ENCODE measurements at regions not wholly inside any gene's neighbourhood (a gene's known extent, or its start where the extent isn't known, plus 50 kb on each side); places are given as distances from the start of the nearest gene placed in this dataset.
"Not testable (repeated sequence)": the region's sequence is repeated elsewhere in the genome, so short reads cannot be mapped to it uniquely, and the experiment has no call there.

DNA sequence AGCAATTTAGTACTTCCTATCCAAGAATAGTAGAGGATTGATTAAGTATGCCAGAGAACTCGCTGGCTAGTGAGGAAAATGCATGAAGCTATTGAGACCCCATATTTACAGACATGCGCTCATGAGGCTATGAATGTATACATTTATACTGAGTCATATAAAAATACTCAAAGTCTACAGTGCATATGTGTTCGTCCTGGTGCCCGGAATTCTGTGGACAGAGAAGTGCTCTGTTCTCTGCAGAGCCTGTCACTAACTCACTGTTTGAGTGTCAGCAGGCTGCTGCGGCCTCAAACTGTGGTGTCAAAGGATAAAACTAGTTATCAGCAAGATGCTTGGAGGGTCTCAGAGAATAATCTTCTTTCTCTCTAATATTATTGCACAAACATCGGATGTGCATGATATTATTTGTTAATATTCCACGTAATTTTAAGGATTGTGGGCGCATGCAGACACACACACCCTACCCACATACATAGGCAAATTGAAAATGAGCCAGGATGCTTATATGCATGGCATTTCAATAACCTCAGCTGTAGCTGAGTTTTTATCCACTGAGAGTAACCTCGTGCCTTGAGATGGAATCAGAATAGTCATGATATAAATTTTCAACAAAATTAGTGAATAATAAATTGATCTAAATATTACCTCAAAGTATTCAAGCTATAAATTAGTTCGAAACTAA lies 50.0 kb upstream of the TSC22D2 start:
- no peak for DNase-seq (ENCODE audit: low read depth in 2 of 3, low spot score in 2 of 3)

DNA sequence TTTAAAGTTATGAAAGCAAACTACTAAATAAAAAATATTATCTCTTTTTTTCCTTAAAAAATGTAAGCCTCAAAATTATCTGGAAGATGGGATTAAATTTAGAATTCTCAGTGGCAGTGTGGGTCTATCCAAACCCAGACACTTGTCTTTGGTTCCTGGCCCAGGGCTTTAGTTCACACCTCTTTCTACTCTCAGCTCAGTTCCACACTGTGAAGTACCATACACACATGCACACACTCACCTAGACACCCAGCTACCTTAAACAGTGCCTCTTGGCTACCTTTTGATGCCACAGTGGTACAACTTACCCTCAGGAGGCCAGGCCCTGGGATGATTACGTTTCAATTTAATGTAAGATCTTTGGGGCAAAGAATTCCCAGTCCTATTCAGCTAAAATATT lies 51.0 kb upstream of the TSC22D2 start:
- no peak for DNase-seq (ENCODE audit: low read depth in 2 of 3, low spot score in 2 of 3)

GRCh38 chr3:150355574-150355973 lies 52.5 kb upstream of the TSC22D2 start:
- DNase-seq (ENCODE audit: low read depth in 2 of 3, low spot score in 2 of 3), result no peak

DNA sequence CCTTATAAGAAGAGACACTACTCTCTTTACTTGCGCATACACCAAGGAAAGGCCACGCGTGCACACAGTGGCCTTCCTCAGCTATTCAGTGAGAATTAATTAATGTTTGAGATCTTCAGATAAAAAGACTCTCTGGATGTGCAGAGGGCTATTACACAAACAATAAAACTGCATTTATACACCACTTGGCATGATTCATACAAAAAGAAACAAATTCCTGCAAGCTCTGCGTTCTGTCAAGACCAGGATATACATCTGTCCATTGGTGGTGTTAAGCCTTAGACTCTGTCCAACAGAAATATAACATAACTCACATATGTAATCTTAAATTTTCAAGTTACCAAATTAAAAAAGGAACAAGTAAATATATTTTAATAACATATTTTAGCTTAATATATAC lies 55.2 kb upstream of the TSC22D2 start:
- no peak for DNase-seq (ENCODE audit: low read depth in 2 of 3, low spot score in 2 of 3)

DNA sequence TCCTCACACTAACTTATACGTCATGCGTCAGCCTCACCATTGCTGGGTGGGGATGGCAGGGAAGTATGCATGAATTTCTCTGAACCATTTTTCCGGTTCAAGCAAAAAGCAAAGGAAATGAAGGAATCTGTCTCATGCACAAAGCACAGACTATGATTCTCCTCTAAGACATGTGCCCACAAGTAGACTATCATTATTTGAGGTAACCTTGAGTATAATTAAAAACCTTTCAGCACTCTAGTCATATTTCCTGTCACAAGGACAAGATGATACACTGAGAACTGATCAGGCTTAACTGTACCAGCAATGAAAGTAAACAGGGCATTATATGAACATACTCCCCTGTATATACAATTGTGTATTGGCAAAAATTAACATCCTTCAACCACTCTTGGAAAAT lies 56.7 kb upstream of the TSC22D2 start:
- DNase-seq (ENCODE audit: low read depth in 2 of 3, low spot score in 2 of 3), result no peak

DNA sequence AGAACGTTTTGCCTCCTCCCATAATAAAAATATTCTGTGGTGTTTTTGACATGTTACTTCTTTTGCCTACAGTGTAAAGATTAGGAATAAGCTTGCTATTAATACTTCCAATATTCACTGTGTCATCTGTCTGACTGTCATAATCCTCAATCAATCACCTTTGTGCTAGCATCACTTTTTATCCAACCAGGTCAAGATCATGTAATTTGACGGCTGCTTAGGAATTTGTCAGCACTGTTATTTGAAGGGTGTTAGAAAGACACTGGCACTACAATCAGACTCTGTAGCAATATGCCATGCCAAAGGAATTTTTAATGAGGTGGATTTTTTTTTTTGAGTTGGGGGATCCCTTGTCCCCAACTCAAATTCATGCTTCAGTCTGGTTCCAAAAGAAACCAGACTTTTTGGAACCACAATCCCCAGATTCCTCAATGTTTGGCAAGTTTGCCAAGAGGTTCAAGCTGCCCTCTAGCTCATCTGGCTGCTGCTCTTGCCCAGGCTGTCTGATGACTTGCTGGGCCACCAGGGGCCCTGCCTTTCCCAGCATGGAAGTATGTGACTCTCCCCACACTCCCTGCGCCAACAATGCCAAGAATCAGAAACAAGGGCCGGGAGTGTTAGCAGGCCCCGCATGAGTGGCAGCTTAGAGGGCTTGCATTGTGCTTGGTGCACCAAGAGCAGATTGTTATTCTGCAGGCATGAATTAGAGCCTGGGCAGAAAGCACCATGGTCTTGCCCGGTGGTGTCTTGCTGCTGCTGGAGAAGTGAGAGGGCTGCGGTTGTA lies 58.6 kb upstream of the TSC22D2 start:
- no peak for DNase-seq (ENCODE audit: low read depth in 2 of 3, low spot score in 2 of 3)

DNA sequence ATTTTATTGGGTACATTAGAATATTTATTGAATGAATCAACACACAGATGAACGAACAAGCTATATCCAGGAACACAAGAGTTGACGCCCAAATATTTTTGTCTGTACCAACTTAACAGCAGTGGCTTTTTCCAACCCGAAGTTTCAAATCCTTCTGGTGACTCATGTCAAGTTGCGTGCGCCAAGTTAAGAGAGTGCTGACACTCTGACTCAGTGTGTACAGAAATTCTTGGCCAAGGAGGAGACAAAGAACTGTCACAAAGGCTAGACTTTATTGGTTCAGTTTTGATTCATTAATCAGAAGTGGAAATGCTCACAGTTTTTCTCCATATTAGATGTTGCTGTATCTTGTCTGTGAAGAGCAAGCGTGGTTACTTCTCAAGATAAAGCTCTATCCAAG lies 59.6 kb upstream of the TSC22D2 start:
- no peak for DNase-seq (ENCODE audit: low read depth in 2 of 3, low spot score in 2 of 3)

GRCh38 chr3:150346981-150347863 lies 60.9 kb upstream of the TSC22D2 start:
- DNase-seq (ENCODE audit: low read depth in 2 of 3, low spot score in 2 of 3), result no peak

- DNase-seq (ENCODE audit: low read depth in 2 of 3, low spot score in 2 of 3), result no peak
Measured at GRCh38 chr3:150346266-150346665, 61.8 kb upstream of the TSC22D2 start.

DNA sequence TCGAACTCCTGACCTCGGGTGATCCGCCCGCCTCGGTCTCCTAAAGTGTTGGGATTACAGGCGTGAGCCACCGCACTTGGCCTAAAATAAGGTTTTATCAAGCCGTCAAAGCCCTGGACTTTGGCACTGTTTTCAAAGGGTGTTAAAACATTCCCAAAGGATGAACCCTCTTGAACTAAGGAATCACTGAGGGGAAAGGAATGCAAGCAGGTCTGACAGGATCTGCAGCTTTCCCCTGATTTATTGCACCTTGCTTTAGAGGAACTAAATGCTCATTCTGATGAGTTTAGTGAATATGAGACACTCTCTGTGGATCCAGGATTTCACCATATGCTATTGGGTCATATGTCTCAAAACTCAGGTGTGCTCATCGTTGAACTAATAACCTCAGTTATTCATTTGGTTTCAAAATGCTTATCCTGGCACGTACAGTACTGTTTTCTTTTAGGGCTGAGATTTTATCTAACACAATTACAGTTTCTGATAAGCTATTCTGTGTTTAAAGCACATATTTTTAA lies 63.0 kb upstream of the TSC22D2 start:
- no peak for DNase-seq (ENCODE audit: low read depth in 2 of 3, low spot score in 2 of 3)

DNA sequence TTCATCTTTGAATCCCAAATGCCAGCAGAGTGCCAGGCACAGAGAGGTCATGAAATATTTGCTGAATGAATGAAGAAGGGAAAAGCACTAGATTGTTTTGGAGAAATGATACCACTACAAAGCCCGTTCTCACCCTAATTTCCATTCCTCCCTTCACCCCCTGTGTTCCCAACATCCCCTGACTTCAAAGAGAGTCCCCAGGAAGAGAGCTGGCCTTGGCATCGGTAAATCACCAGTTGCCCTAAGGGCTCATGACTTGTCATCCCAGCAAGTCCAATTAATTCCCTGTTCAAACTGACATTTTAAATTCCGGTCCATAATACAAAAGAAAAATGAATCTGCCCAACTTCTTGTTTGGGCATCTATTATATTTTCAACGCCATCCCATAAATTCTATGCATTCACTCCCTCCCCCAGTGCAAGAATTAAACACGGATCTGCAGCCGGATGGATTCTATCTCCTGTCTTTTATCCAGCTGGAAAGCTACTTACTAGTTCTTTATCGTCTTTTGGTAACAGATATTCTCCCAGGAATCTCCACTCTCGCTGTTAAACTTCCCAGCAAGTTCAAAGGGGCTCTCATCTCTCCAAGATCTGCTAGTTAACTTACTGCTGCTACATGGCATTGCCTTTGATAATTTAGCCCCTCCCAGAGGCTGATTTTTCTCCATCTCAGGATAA lies 63.9 kb upstream of the TSC22D2 start:
- DNase-seq (ENCODE audit: low read depth in 2 of 3, low spot score in 2 of 3), result no peak

DNA sequence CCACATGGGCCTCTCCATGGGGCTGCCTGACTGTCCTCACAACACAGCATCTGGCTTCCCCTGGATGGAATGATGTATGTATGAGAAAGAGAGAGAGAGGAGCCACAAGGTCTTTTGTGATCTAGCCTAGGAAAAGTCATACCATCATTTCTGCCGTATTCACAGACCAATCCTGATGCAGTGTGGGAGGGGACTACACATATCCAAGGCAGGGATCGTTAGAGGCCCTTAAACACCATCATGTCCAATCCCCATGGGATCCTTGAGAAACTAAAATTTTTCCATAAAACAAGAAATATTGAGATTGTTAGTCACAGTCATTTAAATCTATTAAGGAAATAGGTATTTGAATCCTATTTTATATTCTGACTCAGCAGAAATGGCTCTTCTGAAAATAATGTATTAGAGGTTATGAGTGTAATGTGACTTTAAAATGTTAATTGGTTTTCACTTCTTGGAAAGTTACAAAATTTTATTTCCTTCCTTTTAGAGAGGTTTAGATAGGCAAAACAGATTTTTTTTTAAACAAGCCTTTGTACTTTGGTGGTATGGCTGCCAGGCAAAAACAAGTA lies 65.1 kb upstream of the TSC22D2 start:
- DNase-seq (ENCODE audit: low read depth in 2 of 3, low spot score in 2 of 3), result no peak

DNA sequence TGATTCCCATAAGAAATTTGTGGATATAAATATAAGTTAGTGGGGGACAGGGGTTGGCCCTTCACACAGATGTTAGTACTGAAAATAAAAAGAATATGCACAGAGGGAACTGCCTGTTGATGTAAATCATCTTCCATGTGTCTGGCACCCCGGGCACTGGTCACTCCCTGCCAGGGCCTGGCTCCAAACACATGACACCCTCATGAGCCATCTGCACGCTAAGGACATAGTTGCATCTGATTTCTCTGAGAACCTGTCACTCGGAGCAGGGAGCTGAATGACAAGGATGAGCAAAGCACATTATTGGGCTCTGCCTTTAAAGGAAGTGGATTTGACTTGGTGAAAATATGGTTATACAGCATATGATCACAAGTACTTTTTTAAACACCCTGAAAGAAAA lies 66.2 kb upstream of the TSC22D2 start:
- DNase-seq (ENCODE audit: low read depth in 2 of 3, low spot score in 2 of 3), result no peak

GRCh38 chr3:150336363-150336762 lies 71.7 kb upstream of the TSC22D2 start:
- not testable (repeated sequence) for DNase-seq (ENCODE audit: low read depth in 2 of 3, low spot score in 2 of 3)

GRCh38 chr3:150335631-150336030 lies 72.5 kb upstream of the TSC22D2 start:
- DNase-seq (ENCODE audit: low read depth in 2 of 3, low spot score in 2 of 3), result no peak

- no peak for DNase-seq (ENCODE audit: low read depth in 2 of 3, low spot score in 2 of 3)
Measured at GRCh38 chr3:150334974-150335373, 73.1 kb upstream of the TSC22D2 start.

- no peak for DNase-seq (ENCODE audit: low read depth in 2 of 3, low spot score in 2 of 3)
Measured at GRCh38 chr3:150333477-150333876, 74.6 kb upstream of the TSC22D2 start.

DNA sequence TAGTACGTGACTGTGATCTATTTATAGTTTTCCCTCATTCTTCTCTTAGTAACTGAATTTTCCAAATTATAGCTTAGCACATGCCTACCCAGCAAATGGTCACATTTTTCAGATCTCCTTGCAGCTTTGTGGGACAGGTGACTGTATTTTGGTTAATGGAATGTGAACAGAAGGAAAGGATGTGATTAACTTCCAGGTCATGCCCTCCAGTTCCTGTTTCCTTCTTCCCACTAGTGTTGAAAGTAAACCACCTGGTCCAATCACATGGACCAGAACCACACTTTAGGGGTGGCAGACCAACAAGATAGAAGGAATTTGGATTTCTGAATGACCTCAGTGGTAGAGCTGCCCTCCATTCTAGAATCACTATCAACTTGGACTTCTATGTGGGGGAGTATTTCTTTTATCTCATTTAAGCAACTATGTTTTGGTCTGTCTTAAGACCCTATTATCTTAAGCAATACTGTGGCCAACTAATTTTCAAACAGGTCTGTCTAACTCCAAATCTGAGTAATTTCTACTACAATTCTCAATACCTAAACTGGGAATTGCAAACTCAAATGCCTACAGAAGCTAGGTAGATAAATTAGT lies 76.0 kb upstream of the TSC22D2 start:
- no peak for DNase-seq (ENCODE audit: low read depth in 2 of 3, low spot score in 2 of 3)

DNA sequence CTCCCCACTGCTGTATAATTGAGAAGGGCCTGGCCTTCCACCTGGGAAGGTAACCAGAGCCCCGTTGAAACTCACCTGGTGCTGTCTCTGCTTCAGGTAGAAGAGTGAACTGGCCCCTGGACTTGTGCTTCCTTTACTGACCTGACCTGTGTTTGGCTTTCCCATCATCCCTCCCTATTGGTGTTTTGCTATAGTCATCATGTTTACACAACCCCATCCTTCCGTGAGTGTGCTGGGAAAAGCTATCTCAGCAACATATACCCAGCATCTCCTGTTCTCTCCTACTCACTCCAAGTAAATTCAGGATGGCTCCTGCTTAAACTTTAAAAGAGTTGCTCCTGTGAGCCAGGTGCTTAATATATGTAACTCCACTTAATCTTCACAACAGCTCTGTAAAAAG lies 77.2 kb upstream of the TSC22D2 start:
- no peak for DNase-seq (ENCODE audit: low read depth in 2 of 3, low spot score in 2 of 3)

DNA sequence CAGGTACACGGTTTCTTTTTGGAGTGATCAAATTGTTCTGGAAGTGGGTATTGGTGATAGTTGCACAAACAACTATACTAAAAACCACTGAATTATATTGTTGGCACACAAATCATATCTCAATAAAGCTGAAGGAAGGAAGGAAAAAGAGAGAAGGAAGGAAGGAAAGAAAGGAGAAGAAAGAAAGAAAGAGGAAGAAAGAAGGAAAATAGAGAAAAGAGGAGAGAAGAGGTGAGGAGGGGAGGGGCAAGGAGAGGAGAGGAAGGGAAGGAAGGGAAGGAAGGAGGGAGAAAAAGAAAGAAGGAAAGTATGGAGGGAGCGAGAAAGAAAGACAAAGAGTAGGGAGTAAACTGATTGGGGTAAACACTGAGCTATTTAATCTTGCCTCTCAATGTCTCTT lies 77.9 kb upstream of the TSC22D2 start:
- DNase-seq (ENCODE audit: low read depth in 2 of 3, low spot score in 2 of 3), result no peak

All from hematopoietic multipotent progenitor cell (in vitro differentiated cells).